Liver (tissue), 8 donors: ENCODE measurements at regions not wholly inside any gene's neighbourhood (a gene's known extent, or its start where the extent isn't known, plus 50 kb on each side); places are given as distances from the start of the nearest gene placed in this dataset.

ENCODE experiments used
- DNase-seq: peaks from one replicate; pipeline ENCODE4 v3.0.0-alpha.2; 2017; ENCODE audit warnings: low spot score
- H3K27ac ChIP-seq, 2 donors: one replicate each; pipeline ENCODE4 v1.7.0; 2013; ENCODE audit warnings: inconsistent platforms in 2 of 2, low read length in 2 of 2, control low read depth in 1 of 2, low read depth in 1 of 2, mild to moderate bottlenecking in 1 of 2
- H3K27me3 ChIP-seq, 4 donors: one replicate each; pipeline versions ENCODE4 v1.6.1 to v1.7.0; 2013; ENCODE audit warnings: low read length in 3 of 4, inconsistent platforms in 1 of 4, mild to moderate bottlenecking in 1 of 4, moderate library complexity in 1 of 4; ENCODE audit not compliant: control insufficient read depth in 4 of 4, insufficient read depth in 4 of 4
- H3K36me3 ChIP-seq, 4 donors: one replicate each; pipeline versions ENCODE4 v1.6.1 to v1.7.0; 2013; ENCODE audit warnings: low read length in 3 of 4, mild to moderate bottlenecking in 3 of 4, low read depth in 1 of 4, moderate library complexity in 1 of 4; ENCODE audit not compliant: control insufficient read depth in 4 of 4, insufficient read depth in 3 of 4
- H3K4me1 ChIP-seq, 4 donors: one replicate each; pipeline versions ENCODE4 v1.6.1 to v1.7.0; 2013; ENCODE audit warnings: low read length in 3 of 4, mild to moderate bottlenecking in 3 of 4, moderate library complexity in 1 of 4; ENCODE audit not compliant: control insufficient read depth in 4 of 4, insufficient read depth in 4 of 4
- H3K4me3 ChIP-seq, 3 donors: one replicate each; pipeline versions ENCODE4 v1.6.1 to v1.7.0; 2013; ENCODE audit warnings: low read length in 3 of 3, control low read depth in 1 of 3, low read depth in 1 of 3, mild to moderate bottlenecking in 1 of 3
- H3K9ac ChIP-seq, 2 donors: one replicate each; pipeline ENCODE4 v1.7.0; 2013; ENCODE audit warnings: low read length in 2 of 2, mild to moderate bottlenecking in 2 of 2, moderate library complexity in 2 of 2, control low read depth in 1 of 2, low read depth in 1 of 2
- H3K9me3 ChIP-seq, 4 donors: one replicate each; pipeline versions ENCODE4 v1.6.1 to v1.7.0; 2013; ENCODE audit warnings: low read length in 3 of 4; ENCODE audit not compliant: control insufficient read depth in 4 of 4
- ATF3 ChIP-seq: IDR thresholded peaks from 2 replicates; pipeline ENCODE4 v1.6.1; 2016; ENCODE audit warnings: antibody characterized with exemption
- CTCF ChIP-seq: fragments of 150-350 bp; IDR thresholded peaks from 2 replicates; pipeline ENCODE4 v1.5.1; 2017; ENCODE audit warnings: improper control_type of control experiment, low read depth, low read length; ENCODE audit not compliant: missing input control
- FOXA1 ChIP-seq: IDR thresholded peaks from 2 replicates; pipeline ENCODE4 v1.6.1; 2016; ENCODE audit warnings: antibody characterized with exemption
- FOXA2 ChIP-seq: IDR thresholded peaks from 2 replicates; pipeline ENCODE4 v1.6.1; 2016; ENCODE audit warnings: antibody characterized with exemption
- GABPA ChIP-seq, 2 donors: IDR thresholded peaks in 1 of 2; conservative IDR thresholded peaks in 1 of 2; 2 replicates each; pipeline ENCODE4 v1.6.1; 2016; ENCODE audit warnings: antibody characterized with exemption in 2 of 2, mild to moderate bottlenecking in 1 of 2, moderate library complexity in 1 of 2
- HNF4A ChIP-seq, 2 donors: conservative IDR thresholded peaks; 2 replicates each; pipeline ENCODE4 v1.6.1; 2016; ENCODE audit warnings: antibody characterized with exemption in 2 of 2, mild to moderate bottlenecking in 2 of 2
- HNF4G ChIP-seq: IDR thresholded peaks from 2 replicates; pipeline ENCODE4 v1.6.1; 2016; ENCODE audit warnings: antibody characterized with exemption
- JUND ChIP-seq, 2 donors: IDR thresholded peaks; 2 replicates each; pipeline ENCODE4 v1.6.1; 2016; ENCODE audit warnings: antibody characterized with exemption in 2 of 2
- MAX ChIP-seq: IDR thresholded peaks from 2 replicates; pipeline ENCODE4 v1.6.1; 2016; ENCODE audit warnings: antibody characterized with exemption
- RAD21 ChIP-seq, 2 donors: IDR thresholded peaks; 2 replicates each; pipeline ENCODE4 v1.6.1; 2016; ENCODE audit warnings: antibody characterized with exemption in 2 of 2, mild to moderate bottlenecking in 2 of 2
- REST ChIP-seq: IDR thresholded peaks from 2 replicates; pipeline ENCODE4 v1.6.1; 2016; ENCODE audit warnings: antibody characterized with exemption, mild to moderate bottlenecking
- SP1 ChIP-seq: IDR thresholded peaks from 2 replicates; pipeline ENCODE4 v1.6.1; 2018; ENCODE audit warnings: antibody characterized with exemption, mild to moderate bottlenecking
- TAF1 ChIP-seq: conservative IDR thresholded peaks from 2 replicates; pipeline ENCODE4 v1.6.1; 2016; ENCODE audit warnings: antibody characterized with exemption, mild to moderate bottlenecking
- ZBTB33 ChIP-seq: IDR thresholded peaks from 2 replicates; pipeline ENCODE4 v1.6.1; 2016; ENCODE audit warnings: antibody characterized with exemption
- WGBS: extraction: QIAGEN DNeasy Blood & Tissue Kit; methylation state at CpG from one replicate; pipeline ENCODE4 v1.1.7; 2013; 5-methylcytosine and 5-hydroxymethylcytosine counted together
- donor health status: healthy.
- donor health status: healthy.
- donor health status: healthy.
- donor health status: healthy.
- donor health status: healthy.

- H3K4me1 ChIP-seq: no peaks in the 10 kb centered on the region
- no peaks in the 10 kb centered on the region for H3K27me3 ChIP-seq
- no peak for DNase-seq
- H3K4me3 ChIP-seq: no peak overlapping the region
- no peak for TF ChIP-seq RAD21 (IDR thresholded peaks at IDR 0.05)
- TF ChIP-seq FOXA2: no peak
- TF ChIP-seq HNF4G: no peak
- no peak for TF ChIP-seq GABPA (IDR thresholded peaks at IDR 0.05 in 1 of 2, conservative IDR thresholded peaks at IDR 0.05 in 1 of 2)
- no peak for TF ChIP-seq ZBTB33
- no peak for TF ChIP-seq JUND (IDR thresholded peaks at IDR 0.05)
- no peak for TF ChIP-seq CTCF
- no peak for TF ChIP-seq ATF3
- TF ChIP-seq SP1: no peak
- no peak for TF ChIP-seq TAF1
- no peak for TF ChIP-seq FOXA1
- no peak for TF ChIP-seq MAX
- no peak for TF ChIP-seq REST
- peaks cover 7 to 21% (median 18%) of the 10 kb centered on the region in 4 donors for H3K9me3 ChIP-seq
- 75% methylated on average over 16 of the region's 16 CpGs for WGBS
- no peak overlapping the region for H3K27ac ChIP-seq
- H3K36me3 ChIP-seq: no peaks in the 10 kb centered on the region
- H3K9ac ChIP-seq: no peak overlapping the region
These were observed 125.4 kb upstream of the PPP2R2D start for GRCh38 chr10:131775433-131775832.

GRCh38 chr10:131775833-131776232, 125.0 kb upstream of the PPP2R2D start:
- DNase-seq: no peak
- WGBS: 89% methylated on average over 11 of the region's 11 CpGs
- TF ChIP-seq HNF4A (conservative IDR thresholded peaks at IDR 0.05): no peak
- no peak for TF ChIP-seq MAX
- no peak for TF ChIP-seq REST

More at GRCh38 chr10:131775833-131776232, 125.0 kb upstream of the PPP2R2D start:
- H3K27me3 ChIP-seq: no peaks in the 10 kb centered on the region
- no peak overlapping the region for H3K4me3 ChIP-seq
- H3K36me3 ChIP-seq: no peaks in the 10 kb centered on the region
- no peak overlapping the region for H3K27ac ChIP-seq
- no peaks in the 10 kb centered on the region for H3K4me1 ChIP-seq
- peaks cover 7 to 21% (median 18%) of the 10 kb centered on the region in 4 donors for H3K9me3 ChIP-seq
- no peak overlapping the region for H3K9ac ChIP-seq
